ENCODE measurements at regions not wholly inside any gene's neighbourhood (a gene's known extent, or its start where the extent isn't known, plus 50 kb on each side); places are given as distances from the start of the nearest gene placed in this dataset.

GRCh38 chr6:158903801-158904200 is 84.6 kb upstream of the EZR start:
- Histone ChIP-seq H2BK20ac (ENCODE audit: low read length) (0 out of 2 replicates have a peak overlapping the region, but pooled peaks have one; percentile 8), H3K4me1 (replicated peaks in 1 of 4; ENCODE audit: control insufficient read depth in 3 of 4, insufficient read depth in 4 of 4, low read length in 3 of 4) (peaks cover 0 to 8% (median 0%) of the 10 kb centered on the region in 4 experiments; a peak in 1 of 7 replicates), H3K4me3 (ENCODE audit: extremely low read depth in 1 of 4, insufficient read depth in 2 of 4, low read depth in 3 of 4, low read length in 4 of 4) (no peak overlapping the region), H3K18ac (ENCODE audit: extremely low read depth, low read length) (peak overlapping the region; percentile 57; the same call in 1 of the 2 replicates), H4K8ac (ENCODE audit: extremely low read depth, insufficient read depth, low read length) (no peak overlapping the region), H2AK5ac (ENCODE audit: low read depth, low read length) (no peak overlapping the region), H3K9ac (replicated peaks in 1 of 4; ENCODE audit: extremely low read depth in 1 of 4, low read depth in 3 of 4, low read length in 3 of 4) (no peak overlapping the region), H3K56ac (replicated peaks; ENCODE audit: insufficient read length, low read depth, low read length) (no peak overlapping the region), H2AFZ (ENCODE audit: low read length) (no peak overlapping the region), H3K27ac (ENCODE audit: low read depth, low read length) (no peak overlapping the region), H3K23me2 (ENCODE audit: low read depth, low read length) (no peaks in the 10 kb centered on the region), H3K4me2 (ENCODE audit: insufficient read depth in 1 of 2, low read depth in 2 of 2, low read length in 2 of 2) (no peak overlapping the region), H3K9me3 (ENCODE audit: insufficient read depth in 2 of 2, low read depth in 1 of 2, low read length in 1 of 2) (peaks cover 4 to 21% of the 10 kb centered on the region in 2 experiments), H4K20me1 (replicated peaks in 1 of 2; ENCODE audit: control insufficient read depth in 1 of 2, insufficient read depth in 2 of 2, low read length in 2 of 2) (no peaks in the 10 kb centered on the region), H3K36me3 (ENCODE audit: control insufficient read depth in 2 of 4, insufficient read depth in 4 of 4, low read length in 3 of 4) (no peaks in the 10 kb centered on the region; a peak in 3 of 8 replicates), H2BK5ac (ENCODE audit: low read depth, low read length) (no peak overlapping the region), H3K23ac (ENCODE audit: insufficient read length) (no peak overlapping the region), H4K91ac (replicated peaks; ENCODE audit: insufficient read length, low read length) (no peak overlapping the region), H3K79me1 (ENCODE audit: low read depth, low read length) (no peaks in the 10 kb centered on the region), H2BK120ac (replicated peaks; ENCODE audit: low read depth, low read length) (peak overlapping the region; percentile 35), H4K5ac (ENCODE audit: insufficient read length, low read depth, low read length) (no peak overlapping the region), H2BK15ac (ENCODE audit: low read length) (no peak overlapping the region), H2BK12ac (ENCODE audit: low read depth, low read length) (0 out of 2 replicates have a peak overlapping the region, but pooled peaks have one; percentile 41), H3K27me3 (replicated peaks in 1 of 4; ENCODE audit: control insufficient read depth in 3 of 4, extremely low read depth in 1 of 4, insufficient read depth in 3 of 4, low read length in 3 of 4) (no peaks in the 10 kb centered on the region), H3K79me2 (ENCODE audit: control insufficient read depth in 1 of 2, insufficient read depth in 2 of 2, low read length in 2 of 2) (no peaks in the 10 kb centered on the region), H3K14ac (ENCODE audit: insufficient read length) (no peak overlapping the region), H3K4ac (replicated peaks; ENCODE audit: insufficient read length, low read depth, low read length) (peak overlapping the region; percentile 81)
- WGBS, 2 experiments (ENCODE audit: extremely low coverage in 1 of 2, insufficient coverage in 1 of 2, insufficient read length in 1 of 2, insufficient replicate concordance in 2 of 2, low coverage in 1 of 2, low lambda C conversion rate in 2 of 2, missing lambda C conversion rate in 1 of 2) = 86% methylated on average over 2 of the region's 2 CpGs; no CpG with 5 or more reads in 1 of the 2 experiments
- no peak for DNase-seq (ENCODE audit: low read depth in 1 of 2, low spot score in 2 of 2)
- ChIA-PET POLR2A (ENCODE audit: partially characterized antibody) (interaction anchor here (1.3 to 1.7 kb wide), 4 partner anchors 9 to 100 kb away, joined by 3 to 4 read pairs (median 4); no protein-coding TSS in a partner anchor), CTCF (ENCODE audit: partially characterized antibody) (interaction anchor here (0.7 to 1.4 kb wide), 2 partner anchors 9 to 96 kb away, joined by 3 to 4 read pairs; no protein-coding TSS in a partner anchor)
- TF ChIP-seq SIX5 (IDR thresholded peaks at IDR 0.05; ENCODE audit: low read depth, low read length) = no peak
- TF ChIP-seq GABPA (IDR thresholded peaks at IDR 0.05; ENCODE audit: borderline replicate concordance, insufficient read depth, low read length) = no peak
- TF ChIP-seq MAX (IDR thresholded peaks at IDR 0.05) = no peak
- no peak for TF ChIP-seq SIRT6 (IDR thresholded peaks at IDR 0.05; ENCODE audit: low read length)
- no peak for TF ChIP-seq SUZ12 (IDR thresholded peaks at IDR 0.05; ENCODE audit: low read length)
- no peak for TF ChIP-seq RFX5 (IDR thresholded peaks at IDR 0.05; ENCODE audit: borderline replicate concordance, low read depth, low read length)
- TF ChIP-seq EZH2 (IDR thresholded peaks at IDR 0.05; ENCODE audit: low read depth, low read length, severe bottlenecking) = no peak
- TF ChIP-seq POLR2AphosphoS5 (IDR thresholded peaks at IDR 0.05; ENCODE audit: low read depth, low read length) = no peak
- TF ChIP-seq CREB1 (IDR thresholded peaks at IDR 0.05) = no peak
- no peak for TF ChIP-seq JUND (IDR thresholded peaks at IDR 0.05; ENCODE audit: low read length)
- no peak for TF ChIP-seq SP2 (IDR thresholded peaks at IDR 0.05; ENCODE audit: low read length)
- no peak for TF ChIP-seq NRF1 (IDR thresholded peaks at IDR 0.05; ENCODE audit: low read depth, low read length)
- no peak for TF ChIP-seq EP300 (IDR thresholded peaks at IDR 0.05; ENCODE audit: borderline replicate concordance in 1 of 2, low read depth in 2 of 2, low read length in 2 of 2)
- no peak for TF ChIP-seq KDM5A (IDR thresholded peaks at IDR 0.05; ENCODE audit: low read length)
- TF ChIP-seq SIN3A (conservative IDR thresholded peaks at IDR 0.05 in 1 of 2, IDR thresholded peaks at IDR 0.05 in 1 of 2; ENCODE audit: low read depth in 1 of 2, low read length in 2 of 2) = no peak
- FAIRE-seq = no peak

Measured in H1 (cell line).